Ishikawa (cell line): ENCODE measurements at regions not wholly inside any gene's neighbourhood (a gene's known extent, or its start where the extent isn't known, plus 50 kb on each side); places are given as distances from the start of the nearest gene placed in this dataset.

Source experiments
- CEBPB ChIP-seq: IDR thresholded peaks from 2 replicates; pipeline ENCODE4 v1.6.1; 2012
- CREB1 ChIP-seq: IDR thresholded peaks from 2 replicates; pipeline ENCODE4 v1.6.1; 2012; ENCODE audit warnings: low read depth
- EGR1 ChIP-seq: IDR thresholded peaks from 2 replicates; pipeline ENCODE4 v1.6.1; 2012
- EP300 ChIP-seq: IDR thresholded peaks from 2 replicates; pipeline ENCODE4 v1.6.1; 2012; ENCODE audit warnings: borderline replicate concordance
- FOXM1 ChIP-seq: IDR thresholded peaks from 2 replicates; pipeline ENCODE4 v1.6.1; 2012; ENCODE audit warnings: low read depth, borderline replicate concordance
- MAX ChIP-seq: IDR thresholded peaks from 2 replicates; pipeline ENCODE4 v1.6.1; 2012
- NFIC ChIP-seq: IDR thresholded peaks from 2 replicates; pipeline ENCODE4 v1.6.1; 2012
- RAD21 ChIP-seq: IDR thresholded peaks from 2 replicates; pipeline ENCODE4 v1.6.1; 2012; ENCODE audit warnings: low read depth
- REST ChIP-seq: IDR thresholded peaks from 2 replicates; pipeline ENCODE4 v1.6.1; 2012; ENCODE audit warnings: low read depth, mild to moderate bottlenecking
- TAF1 ChIP-seq: IDR thresholded peaks from 2 replicates; pipeline ENCODE4 v1.6.1; 2012; ENCODE audit warnings: low read depth, mild to moderate bottlenecking
- TCF12 ChIP-seq: IDR thresholded peaks from 2 replicates; pipeline ENCODE4 v1.6.1; 2012; ENCODE audit warnings: low read depth
- TEAD4 ChIP-seq: IDR thresholded peaks from 2 replicates; pipeline ENCODE4 v1.6.1; 2012
- USF1 ChIP-seq: IDR thresholded peaks from 2 replicates; pipeline ENCODE4 v1.6.1; 2012
- YY1 ChIP-seq: IDR thresholded peaks from 2 replicates; pipeline ENCODE4 v1.6.1; 2012; ENCODE audit warnings: low read depth
- ZBTB7A ChIP-seq: IDR thresholded peaks from 2 replicates; pipeline ENCODE4 v1.6.1; 2012; ENCODE audit warnings: low read depth

DNA sequence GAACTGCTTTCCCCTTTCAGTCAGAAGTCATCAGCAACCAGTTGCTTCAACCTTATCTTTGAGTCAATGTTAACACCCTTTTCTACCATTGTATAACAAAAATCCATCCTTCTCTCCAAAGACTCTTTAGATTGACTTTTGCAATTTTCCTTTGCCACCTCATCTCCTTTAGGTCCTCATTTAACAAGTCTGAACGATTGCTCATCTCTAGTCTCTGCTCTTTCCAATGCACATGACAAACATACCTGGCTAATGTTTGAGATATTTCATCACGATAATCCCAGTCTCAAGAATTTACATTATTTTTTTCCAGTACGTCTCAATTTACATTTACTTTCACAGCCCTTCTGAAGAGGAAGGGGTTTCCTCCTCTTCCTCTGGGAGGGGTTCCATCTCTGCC is 127.5 kb downstream of the KLF12 start:
- no peak for TF ChIP-seq EP300

DNA sequence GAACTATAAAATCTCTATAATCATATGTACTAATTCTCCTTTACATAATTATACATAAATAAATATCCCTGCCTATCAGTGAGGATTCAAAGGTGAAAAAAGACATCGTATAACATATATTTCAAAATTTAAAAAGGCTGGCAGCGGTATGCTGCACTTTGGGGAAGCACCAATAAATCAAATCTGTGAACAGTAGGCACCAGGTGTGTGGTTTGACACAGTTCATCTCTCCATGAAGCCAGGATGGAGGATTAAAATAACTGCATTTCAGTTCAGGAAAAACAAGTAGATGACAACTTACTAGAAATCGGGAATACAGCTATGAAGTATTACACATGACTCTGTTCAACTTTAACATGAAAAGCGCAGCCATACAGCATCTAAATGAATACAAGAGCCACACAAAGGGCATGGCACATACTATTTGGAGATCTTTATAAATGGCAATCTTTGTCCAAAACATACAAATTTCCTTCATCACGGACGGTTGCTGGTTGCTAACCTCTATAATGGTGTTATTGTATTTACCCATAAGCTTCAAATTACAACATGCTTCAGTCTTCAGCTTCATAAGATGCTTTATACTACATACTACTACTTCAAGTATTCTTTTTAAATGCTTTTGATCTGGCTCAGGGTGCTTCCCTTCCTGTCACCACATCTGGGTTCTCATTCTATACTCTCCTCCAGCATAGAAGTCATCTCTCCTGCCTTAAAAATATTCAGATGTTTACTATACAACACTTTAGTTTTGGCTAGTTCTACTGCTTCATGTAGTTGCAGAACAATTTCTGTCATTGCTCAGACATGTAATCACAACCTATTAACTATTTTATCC is 128.7 kb downstream of the KLF12 start:
- TF ChIP-seq EP300 (no peak), USF1 (no peak), ZBTB7A (no peak), MAX (no peak), YY1 (no peak)

- TF ChIP-seq TAF1 (no peak), EP300 (no peak), TCF12 (no peak), YY1 (no peak), TEAD4 (no peak), CREB1 (no peak), ZBTB7A (no peak)
Observed at GRCh38 chr13:74004109-74004508, 130.1 kb downstream of the KLF12 start.

DNA sequence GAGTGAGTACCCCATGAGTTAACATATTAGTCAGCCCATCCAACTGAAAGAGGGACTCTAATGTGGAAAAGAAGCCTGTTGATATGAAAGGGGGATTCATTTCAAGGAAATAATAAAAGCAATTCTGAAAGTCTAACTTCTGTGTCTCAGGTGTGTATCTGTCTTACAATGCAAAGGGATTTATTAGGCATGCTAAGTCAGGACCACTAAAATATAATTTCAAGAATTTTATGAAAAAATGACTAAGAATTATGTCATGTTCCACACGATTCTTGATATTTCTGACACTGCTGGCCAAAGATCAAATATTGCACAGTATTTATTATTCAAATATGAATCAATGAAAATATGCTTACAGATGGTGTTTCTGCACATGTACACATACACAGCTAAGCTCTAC is 130.8 kb downstream of the KLF12 start:
- TF ChIP-seq FOXM1 (no peak), YY1 (no peak), TCF12 (no peak), EP300 (no peak), CEBPB (no peak), NFIC (no peak), REST (no peak), USF1 (no peak), MAX (no peak), EGR1 (no peak)

DNA sequence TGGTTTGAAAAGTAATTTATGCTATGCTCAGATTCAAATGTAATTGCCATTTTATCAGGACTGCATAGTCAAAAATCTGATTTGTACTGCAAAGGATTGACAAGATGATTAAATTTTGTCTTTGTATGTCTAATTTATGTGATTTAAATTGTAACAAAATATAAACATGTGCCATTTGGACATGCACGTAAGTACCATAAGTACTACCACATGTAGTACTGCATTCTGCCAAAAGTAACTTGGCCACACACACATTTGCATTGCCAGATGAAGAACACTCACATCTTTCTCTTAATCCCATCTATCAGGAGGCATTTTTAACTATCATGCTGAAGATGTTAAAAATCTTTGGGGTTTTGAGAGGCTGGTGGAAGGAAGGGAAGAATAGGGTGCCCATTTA is 133.3 kb downstream of the KLF12 start:
- no peak for TF ChIP-seq MAX
- no peak for TF ChIP-seq YY1
- no peak for TF ChIP-seq FOXM1
- TF ChIP-seq CEBPB = no peak
- TF ChIP-seq USF1 = no peak
- no peak for TF ChIP-seq TAF1
- no peak for TF ChIP-seq TCF12
- TF ChIP-seq EP300 = no peak
- no peak for TF ChIP-seq NFIC

DNA sequence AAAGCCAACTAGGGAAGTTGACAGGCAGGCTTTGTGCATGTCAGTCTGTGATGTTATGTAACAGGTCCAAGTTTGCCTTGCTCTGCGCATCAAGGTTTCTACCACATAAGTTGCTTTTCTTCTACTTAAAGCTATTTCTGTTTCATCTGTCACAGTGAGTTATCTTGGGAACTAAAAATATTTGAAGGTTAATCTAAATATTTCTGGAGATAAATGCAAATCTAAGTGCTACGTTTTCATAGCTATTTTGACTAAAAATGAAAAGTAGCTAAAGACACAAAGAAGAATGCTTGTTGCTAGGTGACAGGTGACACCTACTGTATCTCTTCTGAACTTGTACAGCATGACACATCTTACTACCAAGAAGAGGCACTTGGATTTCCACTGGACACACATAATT is 135.6 kb downstream of the KLF12 start:
- TF ChIP-seq FOXM1 (no peak), TCF12 (no peak), ZBTB7A (no peak), NFIC (no peak), TAF1 (no peak), EP300 (no peak), CREB1 (no peak), YY1 (no peak), MAX (no peak), USF1 (no peak), EGR1 (no peak), REST (no peak), CEBPB (no peak), RAD21 (no peak), TEAD4 (no peak)
